CD4-positive, alpha-beta T cell treated with Interferon alpha-2 for 1 hour (primary cell): ENCODE measurements at regions not wholly inside any gene's neighbourhood (a gene's known extent, or its start where the extent isn't known, plus 50 kb on each side); places are given as distances from the start of the nearest gene placed in this dataset.

Experiments
- DNase-seq, 2 donors: peaks; one replicate each; pipeline ENCODE4 v3.0.0-alpha.2; 2020 to 2022

GRCh38 chr9:2317591-2317990 is 302.4 kb downstream of the SMARCA2 start:
- DNase-seq, result no peak

- DNase-seq, result no peak
Observed at GRCh38 chr9:2319421-2319820, 302.2 kb upstream of the VLDLR start.

- DNase-seq, result no peak
Observed at GRCh38 chr9:2320114-2320513, 301.5 kb upstream of the VLDLR start.

GRCh38 chr9:2320632-2321031 is 301.0 kb upstream of the VLDLR start:
- no peak for DNase-seq

GRCh38 chr9:2321523-2322148 is 300.0 kb upstream of the VLDLR start:
- DNase-seq, result no peak

- no peak for DNase-seq
Observed at GRCh38 chr9:2324742-2325141, 296.8 kb upstream of the VLDLR start.

GRCh38 chr9:2332663-2333062 is 288.9 kb upstream of the VLDLR start:
- no peak for DNase-seq

- DNase-seq, result no peak
Observed at GRCh38 chr9:2335260-2335659, 286.3 kb upstream of the VLDLR start.

- no peak for DNase-seq
Observed at GRCh38 chr9:2336055-2336454, 285.5 kb upstream of the VLDLR start.

GRCh38 chr9:2337131-2337530 is 284.5 kb upstream of the VLDLR start:
- DNase-seq, result no peak

- no peak for DNase-seq
Observed at GRCh38 chr9:2337627-2338026, 284.0 kb upstream of the VLDLR start.

- DNase-seq, result no peak
Observed at GRCh38 chr9:2338777-2339365, 282.7 kb upstream of the VLDLR start.

- no peak for DNase-seq
Observed at GRCh38 chr9:2339416-2339815, 282.2 kb upstream of the VLDLR start.

- DNase-seq, result no peak
Observed at GRCh38 chr9:2340046-2340760, 281.4 kb upstream of the VLDLR start.

GRCh38 chr9:2341126-2341525 is 280.5 kb upstream of the VLDLR start:
- DNase-seq, result no peak

GRCh38 chr9:2341956-2342355 is 279.6 kb upstream of the VLDLR start:
- no peak for DNase-seq

- no peak for DNase-seq
Observed at GRCh38 chr9:2343756-2344155, 277.8 kb upstream of the VLDLR start.

GRCh38 chr9:2344436-2344835 is 277.2 kb upstream of the VLDLR start:
- DNase-seq, result no peak

- no peak for DNase-seq
Observed at GRCh38 chr9:2345013-2345412, 276.6 kb upstream of the VLDLR start.

GRCh38 chr9:2346277-2346913 is 275.2 kb upstream of the VLDLR start:
- no peak for DNase-seq

- DNase-seq, result no peak
Observed at GRCh38 chr9:2351324-2351723, 270.3 kb upstream of the VLDLR start.

GRCh38 chr9:2354216-2354615 is 267.4 kb upstream of the VLDLR start:
- DNase-seq, result no peak

- no peak for DNase-seq
Observed at GRCh38 chr9:2354856-2355696, 266.5 kb upstream of the VLDLR start.
